LNCAP (cell line): ENCODE measurements at regions not wholly inside any gene's neighbourhood (a gene's known extent, or its start where the extent isn't known, plus 50 kb on each side); places are given as distances from the start of the nearest gene placed in this dataset.
A peak's percentile ranks its signal among the peaks of the same experiment; 100 is the strongest.

Experiments
- CTCF ChIP-seq: fragments of 450-650 bp; IDR thresholded peaks from 2 replicates; pipeline ENCODE4 v1.5.1; 2017; ENCODE audit warnings: mild to moderate bottlenecking

DNA sequence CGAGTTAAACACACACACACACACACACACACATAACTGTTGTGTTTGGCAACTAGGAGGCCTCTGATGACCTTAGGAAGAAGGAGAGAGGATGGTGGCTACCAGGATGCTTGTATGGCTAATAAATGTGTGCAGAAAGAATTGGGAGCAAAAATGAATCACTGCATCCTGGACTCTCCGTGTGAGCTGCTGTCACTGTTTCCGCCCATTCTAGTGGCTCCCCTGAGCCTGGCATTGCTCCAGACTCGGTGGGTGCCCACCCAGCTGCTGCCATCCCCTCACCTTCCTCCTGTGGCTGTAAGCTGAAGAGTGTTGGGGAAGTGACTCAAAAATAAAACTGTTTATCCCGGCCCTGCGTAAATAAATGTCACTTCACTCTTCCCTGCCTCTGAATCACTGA lies 149.5 kb upstream of the MINDY3 start:
- no peak for TF ChIP-seq CTCF

- TF ChIP-seq CTCF, result no peak
Measured at GRCh38 chr10:16011548-16011947, 151.2 kb upstream of the MINDY3 start.

DNA sequence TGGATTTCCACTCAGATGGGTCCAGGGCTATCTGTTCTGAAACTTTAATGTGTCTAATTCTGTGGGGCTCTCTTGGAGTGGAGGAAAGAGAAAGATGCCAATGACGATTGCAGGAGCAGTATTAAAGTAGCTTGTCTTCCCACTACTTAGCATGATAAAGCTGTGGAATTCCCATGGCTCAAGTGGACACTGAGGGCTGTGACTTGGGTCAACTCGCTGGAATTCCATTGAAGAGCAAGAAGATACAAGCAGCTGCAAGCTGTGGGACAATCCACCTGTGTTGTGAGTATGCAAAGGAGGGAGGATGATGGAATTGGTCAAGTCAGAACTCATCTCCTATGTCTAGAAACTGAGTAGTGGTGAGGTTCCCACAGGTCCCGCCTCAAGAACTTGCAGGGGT lies 154.2 kb upstream of the MINDY3 start:
- no peak for TF ChIP-seq CTCF

DNA sequence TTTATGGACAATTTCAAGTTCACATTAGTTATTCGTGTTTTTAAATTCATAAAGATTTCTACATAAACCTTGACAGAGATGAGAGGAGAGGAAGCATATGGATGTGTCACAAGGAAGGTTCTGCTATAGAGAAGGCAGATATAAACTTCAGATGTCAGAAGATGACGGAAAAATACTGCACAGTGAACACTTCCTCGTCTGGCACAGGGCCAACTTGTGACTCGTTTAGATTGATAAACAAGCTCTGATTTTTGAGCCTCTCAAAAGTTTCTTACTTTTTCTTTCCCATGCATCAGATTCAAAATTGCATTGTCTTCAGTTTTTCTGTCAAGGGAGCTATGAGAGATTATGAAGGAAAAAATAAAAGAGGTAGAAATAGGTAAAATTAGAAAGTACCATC lies 156.4 kb upstream of the MINDY3 start:
- no peak for TF ChIP-seq CTCF

- TF ChIP-seq CTCF, result no peak
Measured at GRCh38 chr10:16020836-16021235, 160.5 kb upstream of the MINDY3 start.

- TF ChIP-seq CTCF, result no peak
Measured at GRCh38 chr10:16030562-16030961, 170.3 kb upstream of the MINDY3 start.

GRCh38 chr10:16049050-16049449 lies 188.7 kb upstream of the MINDY3 start:
- peak; percentile 25; the same call in 1 of the 2 replicates for TF ChIP-seq CTCF

- no peak for TF ChIP-seq CTCF
Measured at GRCh38 chr10:16049782-16050181, 189.5 kb upstream of the MINDY3 start.
